Stimulated activated CD4-positive, alpha-beta T cell treated with anti-CD3 and anti-CD28 coated beads, TNF-alpha, amount 100 ng/mL, for 4 hours (primary cell): ENCODE measurements at regions not wholly inside any gene's neighbourhood (a gene's known extent, or its start where the extent isn't known, plus 50 kb on each side); places are given as distances from the start of the nearest gene placed in this dataset.
"Not testable (repeated sequence)": the region's sequence is repeated elsewhere in the genome, so short reads cannot be mapped to it uniquely, and the experiment has no call there.

ENCODE experiments used
- DNase-seq, 3 experiments: peaks; one replicate each; pipeline ENCODE4 v3.0.0-alpha.2; 2020; ENCODE audit warnings: low read depth in 3 of 3

DNA sequence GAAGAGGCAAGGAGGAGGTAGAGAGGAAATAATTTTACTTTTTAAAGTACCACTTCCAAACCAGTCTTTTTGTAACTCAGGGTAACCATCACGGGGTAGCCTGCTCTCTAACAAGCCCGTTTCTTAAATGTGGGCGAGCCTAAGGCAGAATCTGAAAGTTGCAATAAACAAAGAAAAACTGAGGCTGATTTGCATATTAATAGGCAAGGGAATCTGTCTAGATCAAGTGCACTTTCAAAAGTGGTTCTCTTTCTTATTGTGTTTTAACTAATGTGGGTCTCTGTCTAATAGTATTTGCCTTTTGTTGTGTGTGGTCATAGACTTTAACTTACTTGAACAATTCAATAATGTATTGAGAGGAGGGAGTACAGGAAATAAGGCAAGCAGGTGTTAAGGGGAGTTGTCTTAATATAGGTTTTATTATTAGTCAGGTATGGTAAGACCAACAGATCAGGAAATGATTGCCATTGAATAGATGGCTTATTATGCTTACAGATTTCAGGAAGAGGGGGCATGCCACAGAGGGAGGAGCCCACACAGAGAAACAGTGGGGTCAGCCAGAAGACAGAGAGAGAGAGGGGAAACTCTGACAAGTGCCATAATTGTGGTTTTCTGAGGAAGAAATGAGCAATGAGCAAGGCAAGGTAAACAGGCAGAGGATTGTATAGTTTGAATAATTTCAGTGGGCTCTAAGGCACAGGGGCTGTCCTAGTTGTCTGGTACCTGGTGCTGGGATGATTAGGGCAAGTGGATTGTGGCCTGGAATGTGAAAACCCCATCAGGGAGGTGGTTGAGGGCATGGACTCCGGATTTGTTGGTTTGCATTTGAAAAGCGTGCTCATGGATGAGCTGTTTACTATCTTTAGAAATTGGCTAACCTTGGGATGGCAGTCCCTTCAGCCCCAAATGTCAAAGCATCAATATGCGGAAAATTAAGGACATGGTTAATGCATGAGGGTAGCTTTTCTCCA, 237.2 kb downstream of the TOX3 start:
- no peak for DNase-seq

DNA sequence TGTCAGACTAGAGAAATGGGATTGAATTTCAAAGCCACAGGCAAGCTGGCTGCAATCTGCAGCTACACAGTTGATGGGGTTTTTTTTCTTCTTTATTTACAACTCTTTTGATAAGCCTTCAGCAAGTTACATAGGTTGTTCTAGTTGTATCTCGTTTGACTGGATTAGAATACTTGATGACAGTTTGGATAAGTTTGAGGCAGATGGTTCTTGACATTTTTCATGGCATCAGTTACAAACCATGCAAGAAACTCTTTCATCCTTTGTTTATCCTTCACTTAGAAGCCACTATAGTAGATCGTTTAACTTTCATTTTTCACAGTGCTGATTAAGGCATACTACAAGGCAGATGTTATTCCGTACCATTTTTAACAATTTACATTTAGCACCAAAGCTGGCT, 238.9 kb downstream of the TOX3 start:
- DNase-seq = no peak

DNA sequence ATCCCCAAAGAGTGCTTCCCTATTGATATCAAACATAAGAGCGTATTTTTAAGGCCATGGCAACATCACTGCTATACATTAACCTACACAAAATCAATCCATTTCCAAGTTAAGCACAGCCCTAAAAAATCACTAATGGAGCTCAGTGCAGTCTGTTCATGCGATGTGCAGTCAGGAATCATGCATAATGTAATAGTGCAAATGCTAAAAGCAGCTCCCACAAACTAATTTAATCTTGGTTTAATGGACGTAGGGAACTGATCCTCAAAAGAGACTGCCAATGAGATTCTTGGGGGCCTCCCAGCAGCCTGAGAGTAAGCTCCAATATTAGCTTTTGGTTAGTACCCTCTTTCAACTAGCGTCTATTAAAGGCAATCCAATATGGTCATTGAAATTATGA, 245.9 kb downstream of the TOX3 start:
- no peak for DNase-seq

DNA sequence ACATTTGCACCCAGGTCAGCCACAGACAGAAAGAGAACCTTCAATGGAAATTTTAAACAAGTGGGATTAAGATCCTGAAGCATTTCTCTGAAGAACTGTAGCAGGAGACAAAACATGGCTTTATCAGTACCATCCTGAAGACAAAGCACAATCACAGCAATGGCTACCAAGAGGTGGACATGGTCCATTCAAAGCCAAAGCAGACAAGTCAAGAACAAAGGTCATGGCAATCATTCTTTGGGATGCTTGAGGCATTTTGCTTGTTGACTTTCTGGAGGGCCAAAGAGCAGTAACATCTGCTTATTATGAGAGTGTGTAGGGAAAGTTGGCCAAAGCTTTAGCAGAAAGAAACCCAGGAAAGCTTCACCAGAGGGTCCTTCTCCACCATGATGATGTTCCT, 248.2 kb downstream of the TOX3 start:
- DNase-seq = no peak

DNA sequence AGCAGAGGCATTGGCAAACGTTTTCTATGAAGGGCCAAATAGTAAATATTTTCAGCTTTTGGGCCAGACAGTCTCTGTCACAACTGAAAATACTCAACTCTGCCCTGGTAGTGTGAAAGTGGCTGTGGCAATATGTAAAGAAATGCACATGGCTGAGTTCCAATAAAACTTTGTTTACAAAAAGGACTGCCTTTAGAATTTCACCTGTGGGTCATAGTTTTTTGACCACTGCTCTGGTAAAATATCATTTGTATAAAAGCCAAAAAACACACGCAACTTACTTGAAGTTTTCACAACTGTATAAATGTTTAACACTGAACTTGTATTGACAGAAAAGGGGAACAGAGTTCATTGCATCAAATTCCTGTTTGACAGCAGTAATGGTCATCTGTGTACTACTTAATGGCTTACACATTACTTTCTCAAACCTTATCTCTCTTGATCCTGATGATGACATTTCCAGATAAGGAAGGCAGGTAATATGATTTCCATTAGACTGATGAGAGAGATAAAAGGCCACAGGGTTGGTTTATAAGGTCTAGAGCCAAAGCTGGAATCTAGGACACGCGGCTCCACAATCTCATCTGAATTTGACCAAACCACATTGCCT, 250.1 kb downstream of the TOX3 start:
- not testable (repeated sequence) for DNase-seq

DNA sequence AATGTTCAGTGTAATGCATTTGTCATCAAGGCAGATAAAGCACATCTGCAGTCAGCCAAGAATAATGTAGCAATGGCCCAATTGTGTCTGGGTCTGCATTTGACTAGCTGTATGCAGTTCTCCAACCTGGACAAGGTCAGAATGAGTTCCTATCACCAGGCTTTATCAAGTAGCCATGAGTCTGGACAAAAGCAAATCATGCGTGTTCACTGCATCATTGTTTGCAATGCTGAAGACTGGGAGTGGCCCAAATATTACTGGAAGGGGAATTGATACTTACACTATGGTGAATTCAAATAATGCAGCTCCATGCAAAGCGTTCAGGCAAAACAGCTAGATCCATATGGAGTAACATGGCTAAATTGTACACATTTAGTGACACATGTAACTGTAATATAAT, 250.9 kb downstream of the TOX3 start:
- DNase-seq = no peak

DNA sequence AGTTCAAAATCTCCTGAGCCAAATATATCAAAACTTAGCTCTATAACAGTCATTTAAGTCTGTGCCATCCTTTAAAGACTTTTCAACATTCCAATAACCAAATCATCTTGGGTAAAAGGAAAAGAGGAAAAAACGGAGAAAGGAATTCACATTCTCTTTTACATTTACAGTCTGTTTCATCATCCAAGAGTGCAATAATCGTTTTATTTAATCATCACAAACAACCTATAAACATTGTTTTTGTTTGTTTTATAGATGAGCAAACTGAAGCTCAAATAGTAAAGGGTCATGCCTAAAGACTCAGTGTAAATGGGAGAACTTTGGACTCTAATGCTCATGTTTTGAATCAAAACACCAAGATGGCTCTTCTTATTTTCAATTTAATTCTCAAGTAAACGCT, 252.3 kb downstream of the TOX3 start:
- no peak for DNase-seq

DNA sequence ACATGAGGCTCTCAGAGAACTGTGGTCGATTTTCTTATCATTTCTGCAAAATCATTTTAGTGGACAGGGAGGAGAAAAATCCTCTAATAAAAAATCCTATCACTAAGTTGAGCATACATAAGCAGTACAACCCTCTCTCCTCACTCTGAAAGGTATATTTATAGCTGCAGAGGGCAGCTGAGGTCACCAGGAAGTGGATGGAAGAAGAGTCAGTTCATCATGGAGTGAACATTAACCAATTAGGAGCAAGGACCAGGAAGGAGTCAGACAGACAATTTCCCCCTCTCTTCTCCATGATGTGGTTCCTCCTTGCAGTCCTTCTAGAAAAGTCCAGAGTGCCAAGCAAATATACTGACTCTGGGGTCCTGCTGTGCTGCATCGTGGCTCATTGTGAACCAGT, 253.7 kb downstream of the TOX3 start:
- DNase-seq = no peak

DNA sequence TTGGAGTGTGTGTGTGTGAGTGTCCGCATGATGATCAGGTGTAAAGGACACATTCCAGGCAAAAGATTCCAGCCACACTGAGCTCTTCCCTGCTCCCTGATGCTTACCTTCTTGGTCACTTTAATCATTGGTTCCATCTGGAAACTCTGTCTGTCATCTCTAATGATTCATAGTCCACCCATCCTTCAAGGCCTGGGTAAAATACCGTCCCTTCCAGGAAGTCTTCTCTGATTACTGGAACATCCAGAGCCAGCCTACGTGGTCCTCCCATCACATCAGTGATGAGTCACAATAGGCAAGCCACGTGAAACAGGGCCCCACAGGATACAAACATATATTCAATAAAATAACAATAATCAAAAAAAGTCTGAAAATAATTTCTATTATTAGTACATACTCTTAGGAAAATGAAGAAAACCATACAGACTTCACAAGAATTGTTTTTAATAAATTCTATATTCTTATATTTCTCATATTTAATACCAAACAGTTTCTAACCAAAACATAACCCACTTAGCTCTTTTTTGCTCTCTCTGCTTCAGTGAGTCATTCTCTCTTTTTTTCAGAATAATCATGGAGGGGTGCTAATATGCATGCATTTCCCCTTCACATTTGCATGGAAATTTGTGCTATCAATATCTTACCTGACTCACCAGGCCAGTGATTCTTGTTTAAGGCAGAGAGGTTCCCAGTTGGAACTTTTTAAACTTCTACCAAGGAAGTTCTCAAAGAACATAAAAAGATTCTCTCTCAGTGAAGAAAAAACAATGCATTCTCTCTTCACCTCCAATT, 263.2 kb downstream of the TOX3 start:
- DNase-seq = no peak

DNA sequence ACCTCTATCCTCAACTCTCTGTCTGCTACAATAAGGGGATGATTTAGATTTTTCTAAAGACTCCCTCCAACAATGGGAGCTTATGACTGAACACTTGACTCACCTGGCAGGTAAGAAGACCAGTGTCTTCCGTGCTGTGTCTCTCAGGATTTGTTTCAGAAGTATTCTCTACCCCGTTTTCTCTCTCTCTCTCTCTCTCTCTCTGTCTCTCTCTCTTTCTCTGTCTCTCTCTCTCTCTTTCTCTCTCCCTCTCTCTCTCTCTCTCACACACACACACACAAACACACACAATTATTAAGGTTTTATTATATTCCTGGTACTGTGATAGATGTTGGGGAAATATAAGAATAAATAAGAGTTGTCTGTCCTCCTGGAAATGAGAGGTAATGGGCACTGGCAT, 263.9 kb downstream of the TOX3 start:
- DNase-seq = no peak

DNA sequence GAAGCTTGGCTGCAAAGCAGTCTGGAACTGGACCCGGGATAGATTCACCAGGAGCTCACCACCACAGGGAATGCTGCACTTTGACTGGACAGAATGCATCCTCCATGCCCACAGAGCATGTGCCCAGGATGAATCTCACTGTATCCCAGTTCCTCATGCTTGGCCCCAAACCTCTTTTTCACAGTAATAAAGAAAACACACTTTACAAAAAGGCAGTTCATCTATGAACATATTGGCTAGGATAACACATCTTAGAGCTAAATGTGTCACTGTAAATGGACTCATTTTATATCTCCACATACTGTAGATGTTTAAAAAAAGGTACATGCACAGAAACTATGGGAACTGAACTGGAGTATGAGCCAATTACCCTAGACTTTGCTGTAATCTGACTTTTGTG, 266.9 kb downstream of the TOX3 start:
- DNase-seq = no peak

DNA sequence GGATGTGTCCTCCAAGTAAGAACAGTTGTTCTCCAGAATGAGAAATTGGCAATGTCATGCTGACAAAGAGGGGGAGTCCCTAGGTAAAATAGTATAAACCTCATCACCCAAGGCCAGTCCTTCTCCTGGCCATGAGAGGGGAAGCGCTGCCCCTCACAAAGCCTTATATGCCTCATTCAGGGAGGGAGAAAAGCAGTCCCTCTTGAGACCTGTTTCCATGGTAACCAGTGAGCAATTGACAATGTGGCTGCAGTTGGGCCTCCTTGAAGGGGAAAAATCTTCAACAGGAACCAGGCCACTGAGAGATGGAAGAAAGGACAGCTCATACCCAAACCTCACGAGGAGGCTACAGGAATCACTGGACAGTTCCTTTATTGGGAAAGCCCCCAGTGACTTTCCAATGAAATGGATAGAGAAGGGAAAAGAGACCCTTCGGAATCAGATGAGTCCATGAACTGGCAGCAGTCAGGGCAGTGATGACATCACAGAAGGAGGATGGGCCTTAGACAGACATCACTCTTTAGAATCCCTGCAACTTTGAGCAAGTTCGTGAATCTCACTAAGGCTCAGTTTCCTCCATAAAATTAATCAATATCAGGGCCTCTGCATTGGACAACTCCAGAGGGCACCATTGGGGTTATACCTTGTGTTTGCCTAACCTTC, 275.7 kb downstream of the TOX3 start:
- DNase-seq = no peak

DNA sequence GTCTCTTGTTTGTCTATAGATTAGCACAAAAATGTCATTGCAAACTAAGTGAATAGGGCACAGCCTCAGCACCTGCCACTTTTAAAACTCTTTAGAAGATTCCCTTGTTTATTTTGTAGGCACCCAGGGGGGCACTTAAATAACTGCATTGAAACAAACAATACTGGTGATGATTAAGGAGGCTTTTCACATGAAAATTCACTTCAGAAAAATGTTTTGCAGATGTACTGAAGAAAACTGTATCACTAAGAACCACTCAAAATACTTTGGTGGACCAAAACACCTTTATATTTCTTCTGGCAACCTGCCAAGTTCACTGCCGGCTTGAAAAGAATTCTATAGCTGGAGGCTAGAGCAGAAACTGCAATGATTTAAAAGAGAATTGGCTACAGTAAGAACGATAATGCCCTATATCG, 281.5 kb downstream of the TOX3 start:
- DNase-seq = no peak

DNA sequence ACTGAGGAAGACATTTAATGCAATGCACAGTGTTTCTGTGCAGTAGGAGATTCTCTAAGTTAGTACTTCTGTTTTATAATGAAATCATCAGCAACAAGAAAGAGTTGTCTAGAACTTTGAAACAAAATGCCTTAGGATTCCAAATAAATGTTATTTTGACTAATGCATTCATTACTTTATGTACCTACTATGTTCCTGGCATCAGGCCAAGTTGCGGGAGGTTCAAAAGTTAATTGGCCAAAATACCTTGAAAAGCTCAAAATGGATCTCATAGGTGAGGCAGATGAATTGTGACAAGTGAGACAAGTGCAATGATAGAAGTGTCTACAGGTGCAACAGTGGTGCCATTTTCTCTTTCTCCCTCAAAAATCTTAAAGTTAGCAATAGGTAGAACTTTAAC, 289.4 kb downstream of the TOX3 start:
- DNase-seq = no peak

DNA sequence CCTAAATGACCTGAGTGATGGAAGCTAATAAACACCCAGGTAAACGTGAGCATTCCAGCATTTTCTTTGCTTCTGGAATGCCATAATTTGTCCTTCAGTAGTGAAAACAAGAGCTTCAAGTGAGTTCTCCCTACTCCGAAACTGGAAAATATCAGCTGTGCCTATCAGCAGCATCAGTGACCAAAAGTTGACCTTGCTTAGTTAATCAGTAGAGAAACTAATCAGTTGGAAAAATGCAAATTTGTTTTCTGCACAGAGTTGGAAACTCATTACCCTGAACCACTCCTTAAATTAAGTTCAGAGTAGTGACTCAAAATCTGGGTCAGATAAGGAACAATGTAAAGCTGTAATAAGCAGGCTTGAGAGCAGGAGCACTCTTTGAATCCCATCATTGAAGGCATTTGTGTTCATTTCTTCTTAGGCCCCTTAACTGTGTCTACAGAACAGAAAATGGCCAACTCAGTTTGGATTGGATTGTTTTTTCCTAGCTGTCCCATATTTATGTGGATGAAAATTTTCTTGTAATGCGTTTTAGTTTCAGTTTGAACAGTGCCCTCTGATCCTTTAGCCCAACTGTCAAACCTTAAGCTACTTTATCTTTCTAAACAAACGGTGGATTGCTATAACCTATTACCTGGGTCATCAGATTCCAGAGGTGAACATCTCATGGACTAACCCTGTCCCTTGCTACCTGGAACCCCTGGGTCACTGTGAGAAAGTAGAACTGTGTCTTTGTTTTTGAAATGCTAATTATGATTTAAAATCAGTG, 290.4 kb downstream of the TOX3 start:
- no peak for DNase-seq

DNA sequence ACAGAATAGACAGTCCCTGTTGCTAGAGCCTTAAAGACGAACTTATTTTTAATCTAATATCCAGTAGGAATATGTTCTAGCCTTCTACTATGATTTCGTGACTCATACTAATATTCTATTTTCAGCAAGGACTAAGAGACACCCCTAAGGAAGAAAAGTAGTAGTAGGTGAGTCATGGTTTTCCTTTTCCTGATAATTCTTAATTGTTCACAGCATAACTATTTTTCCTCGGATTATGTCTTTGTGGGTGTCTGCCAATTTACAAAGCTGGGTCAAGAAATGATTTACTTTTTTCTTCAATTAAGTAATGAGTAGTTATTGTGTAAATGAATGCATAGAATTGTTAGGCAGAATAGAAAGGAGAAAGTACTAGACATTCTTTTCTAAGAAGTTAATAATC, 292.2 kb downstream of the TOX3 start:
- DNase-seq = no peak

DNA sequence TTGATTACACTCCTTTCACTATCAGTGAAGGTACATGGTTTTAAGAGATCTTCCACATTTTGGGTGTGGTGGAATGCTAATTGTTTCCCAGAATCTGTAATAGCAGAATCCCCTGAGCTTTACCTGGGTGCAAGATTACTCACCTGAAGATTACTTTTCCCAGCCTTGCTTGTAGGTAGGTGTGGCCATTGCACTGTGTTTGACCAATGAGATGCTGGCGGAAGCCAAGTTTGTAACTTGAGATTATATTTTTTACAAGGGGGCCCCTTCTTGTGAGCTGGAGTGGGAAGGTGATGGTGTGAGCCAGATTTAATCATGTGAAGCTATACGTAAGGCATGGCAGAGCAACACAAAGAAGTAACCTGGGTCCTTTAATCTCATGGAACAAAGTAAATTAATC, 294.3 kb downstream of the TOX3 start:
- no peak for DNase-seq

DNA sequence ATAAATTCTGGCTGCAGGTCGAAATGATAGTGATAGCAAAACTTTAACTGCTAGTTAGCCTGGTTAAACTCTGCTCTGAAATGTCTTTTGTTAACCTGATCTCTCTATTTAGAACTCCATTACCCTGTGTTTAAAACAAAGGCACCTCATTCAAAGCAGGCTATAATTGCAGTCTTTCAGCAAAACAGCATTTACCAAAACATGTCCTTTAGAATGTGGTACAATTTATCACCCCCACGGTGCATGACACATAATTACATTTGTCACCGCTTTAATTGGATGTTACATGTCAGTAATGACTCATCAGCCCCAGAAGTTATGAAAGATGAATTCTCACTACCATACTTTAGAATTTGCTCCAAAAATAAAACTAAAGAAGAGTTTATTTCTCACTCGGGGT, 295.4 kb downstream of the TOX3 start:
- DNase-seq = no peak

DNA sequence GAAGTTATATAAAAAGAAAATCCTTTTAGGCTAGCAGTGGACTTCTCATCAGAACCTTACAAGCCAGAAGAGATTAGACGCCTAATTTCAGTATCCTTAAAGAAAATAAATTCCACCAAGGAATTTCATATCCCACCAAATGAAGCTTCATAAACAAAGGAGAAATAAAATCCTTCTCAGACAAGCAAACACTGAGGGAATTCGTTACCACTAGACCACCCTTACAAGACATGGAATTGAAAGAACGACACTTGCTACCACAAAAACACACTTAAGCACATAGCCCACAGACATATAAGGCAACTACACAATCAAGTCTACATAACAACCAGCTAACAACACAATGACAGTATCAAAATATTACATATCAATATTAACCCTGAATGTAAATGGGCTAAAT, 299.2 kb downstream of the TOX3 start:
- no peak for DNase-seq

DNA sequence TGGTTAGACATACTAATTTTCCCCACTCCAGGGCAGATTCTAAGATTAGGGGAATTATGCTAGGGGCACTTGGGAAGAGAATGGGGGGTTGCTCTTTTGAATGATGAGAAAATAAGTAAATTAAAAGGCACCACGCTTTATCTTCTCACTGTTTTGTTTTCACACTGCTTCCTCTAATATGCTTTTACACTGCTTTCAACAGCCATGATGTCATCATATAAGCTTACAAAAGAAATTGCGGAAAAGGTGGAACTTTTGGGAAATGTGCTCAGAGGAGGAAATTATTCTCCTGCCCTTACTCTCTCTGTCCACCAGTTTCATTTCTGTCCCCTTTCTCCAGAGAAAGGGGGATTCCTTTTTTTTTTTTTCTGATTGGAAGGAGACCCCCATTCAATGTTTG, 308.2 kb downstream of the TOX3 start:
- no peak for DNase-seq

DNA sequence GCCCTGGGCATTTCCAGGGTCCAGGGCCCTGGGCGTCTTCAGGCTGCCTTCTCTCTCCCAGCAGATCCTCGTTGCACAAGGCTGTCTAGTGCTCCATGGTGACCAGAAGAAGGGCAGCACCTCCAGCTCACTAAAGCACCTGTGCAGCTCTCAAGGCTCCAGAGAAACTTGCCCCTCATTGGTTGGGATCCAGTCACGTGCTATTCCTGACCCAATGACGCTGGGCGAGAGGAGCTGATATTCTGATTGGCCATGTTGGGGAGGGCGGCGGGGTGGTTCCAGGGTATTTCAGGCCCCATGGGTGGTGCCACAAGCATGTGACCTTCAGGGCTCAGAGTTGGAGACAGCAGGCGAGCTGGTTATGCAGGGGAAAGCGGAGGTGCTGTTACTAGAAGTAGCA, 309.1 kb downstream of the TOX3 start:
- DNase-seq = no peak
